HepG2 (cell line): ENCODE measurements at regions not wholly inside any gene's neighbourhood (a gene's known extent, or its start where the extent isn't known, plus 50 kb on each side); places are given as distances from the start of the nearest gene placed in this dataset.

Experiments
- FOXA1 ChIP-seq, 2 experiments: fragments of 450-650 bp in 1 of 2; sonication (generic) in 1 of 2; formaldehyde crosslinking in 1 of 2; IDR thresholded peaks; 2 replicates each; pipeline versions ENCODE4 v1.4.0 to v1.6.1; 2016 to 2020; ENCODE audit warnings: missing genetic modification reagents in 1 of 2
- GPBP1L1 ChIP-seq: sonication (generic); formaldehyde crosslinking; IDR thresholded peaks from 2 replicates; pipeline ENCODE4 v1.5.0; 2020; ENCODE audit warnings: mild to moderate bottlenecking, missing genetic modification reagents
- GTF2F1 ChIP-seq: fragments of 150-350 bp; IDR thresholded peaks from 2 replicates; pipeline ENCODE4 v1.6.1; 2014; ENCODE audit warnings: low read length
- HCFC1 ChIP-seq: fragments of 150-350 bp; IDR thresholded peaks from 2 replicates; pipeline ENCODE4 v1.6.1; 2014; ENCODE audit warnings: low read depth, low read length
- ZNF12 ChIP-seq: sonication (generic); formaldehyde crosslinking; IDR thresholded peaks from 2 replicates; pipeline ENCODE4 v1.5.0; 2020; ENCODE audit warnings: missing genetic modification reagents
- ZNF333 ChIP-seq: sonication (generic); formaldehyde crosslinking; IDR thresholded peaks from 2 replicates; pipeline ENCODE4 v1.4.0; 2020; ENCODE audit warnings: mild to moderate bottlenecking, missing genetic modification reagents, borderline replicate concordance
- TF ChIP-seq, protein P1 (sequence below): sonication (generic); formaldehyde crosslinking; IDR thresholded peaks from 2 replicates; pipeline ENCODE4 v1.4.0; 2020; ENCODE audit warnings: missing genetic modification reagents
- TF ChIP-seq, protein P2 (sequence below): sonication (generic); formaldehyde crosslinking; IDR thresholded peaks from 2 replicates; pipeline ENCODE4 v1.5.0; 2020; ENCODE audit warnings: mild to moderate bottlenecking, missing genetic modification reagents, moderate library complexity
- TF ChIP-seq, protein P3 (sequence below): IDR thresholded peaks from 2 replicates; pipeline ENCODE4 v1.6.1; 2016; ENCODE audit warnings: mild to moderate bottlenecking
- TF ChIP-seq, protein P4 (sequence below): sonication (generic); formaldehyde crosslinking; IDR thresholded peaks from 2 replicates; pipeline ENCODE4 v1.4.0; 2020; ENCODE audit warnings: missing genetic modification reagents

- TF ChIP-seq ZNF333: no peak
- no peak for TF ChIP-seq HCFC1
- TF ChIP-seq, protein P1, sequence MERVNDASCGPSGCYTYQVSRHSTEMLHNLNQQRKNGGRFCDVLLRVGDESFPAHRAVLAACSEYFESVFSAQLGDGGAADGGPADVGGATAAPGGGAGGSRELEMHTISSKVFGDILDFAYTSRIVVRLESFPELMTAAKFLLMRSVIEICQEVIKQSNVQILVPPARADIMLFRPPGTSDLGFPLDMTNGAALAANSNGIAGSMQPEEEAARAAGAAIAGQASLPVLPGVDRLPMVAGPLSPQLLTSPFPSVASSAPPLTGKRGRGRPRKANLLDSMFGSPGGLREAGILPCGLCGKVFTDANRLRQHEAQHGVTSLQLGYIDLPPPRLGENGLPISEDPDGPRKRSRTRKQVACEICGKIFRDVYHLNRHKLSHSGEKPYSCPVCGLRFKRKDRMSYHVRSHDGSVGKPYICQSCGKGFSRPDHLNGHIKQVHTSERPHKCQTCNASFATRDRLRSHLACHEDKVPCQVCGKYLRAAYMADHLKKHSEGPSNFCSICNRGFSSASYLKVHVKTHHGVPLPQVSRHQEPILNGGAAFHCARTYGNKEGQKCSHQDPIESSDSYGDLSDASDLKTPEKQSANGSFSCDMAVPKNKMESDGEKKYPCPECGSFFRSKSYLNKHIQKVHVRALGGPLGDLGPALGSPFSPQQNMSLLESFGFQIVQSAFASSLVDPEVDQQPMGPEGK (CRISPR knock-in tag): no peak
- TF ChIP-seq, protein P2, sequence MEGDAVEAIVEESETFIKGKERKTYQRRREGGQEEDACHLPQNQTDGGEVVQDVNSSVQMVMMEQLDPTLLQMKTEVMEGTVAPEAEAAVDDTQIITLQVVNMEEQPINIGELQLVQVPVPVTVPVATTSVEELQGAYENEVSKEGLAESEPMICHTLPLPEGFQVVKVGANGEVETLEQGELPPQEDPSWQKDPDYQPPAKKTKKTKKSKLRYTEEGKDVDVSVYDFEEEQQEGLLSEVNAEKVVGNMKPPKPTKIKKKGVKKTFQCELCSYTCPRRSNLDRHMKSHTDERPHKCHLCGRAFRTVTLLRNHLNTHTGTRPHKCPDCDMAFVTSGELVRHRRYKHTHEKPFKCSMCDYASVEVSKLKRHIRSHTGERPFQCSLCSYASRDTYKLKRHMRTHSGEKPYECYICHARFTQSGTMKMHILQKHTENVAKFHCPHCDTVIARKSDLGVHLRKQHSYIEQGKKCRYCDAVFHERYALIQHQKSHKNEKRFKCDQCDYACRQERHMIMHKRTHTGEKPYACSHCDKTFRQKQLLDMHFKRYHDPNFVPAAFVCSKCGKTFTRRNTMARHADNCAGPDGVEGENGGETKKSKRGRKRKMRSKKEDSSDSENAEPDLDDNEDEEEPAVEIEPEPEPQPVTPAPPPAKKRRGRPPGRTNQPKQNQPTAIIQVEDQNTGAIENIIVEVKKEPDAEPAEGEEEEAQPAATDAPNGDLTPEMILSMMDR: no peak
- no peak for TF ChIP-seq GPBP1L1 (CRISPR knock-in tag)
- TF ChIP-seq GTF2F1: no peak
- TF ChIP-seq ZNF12 (CRISPR knock-in tag): no peak
- TF ChIP-seq, protein P3, sequence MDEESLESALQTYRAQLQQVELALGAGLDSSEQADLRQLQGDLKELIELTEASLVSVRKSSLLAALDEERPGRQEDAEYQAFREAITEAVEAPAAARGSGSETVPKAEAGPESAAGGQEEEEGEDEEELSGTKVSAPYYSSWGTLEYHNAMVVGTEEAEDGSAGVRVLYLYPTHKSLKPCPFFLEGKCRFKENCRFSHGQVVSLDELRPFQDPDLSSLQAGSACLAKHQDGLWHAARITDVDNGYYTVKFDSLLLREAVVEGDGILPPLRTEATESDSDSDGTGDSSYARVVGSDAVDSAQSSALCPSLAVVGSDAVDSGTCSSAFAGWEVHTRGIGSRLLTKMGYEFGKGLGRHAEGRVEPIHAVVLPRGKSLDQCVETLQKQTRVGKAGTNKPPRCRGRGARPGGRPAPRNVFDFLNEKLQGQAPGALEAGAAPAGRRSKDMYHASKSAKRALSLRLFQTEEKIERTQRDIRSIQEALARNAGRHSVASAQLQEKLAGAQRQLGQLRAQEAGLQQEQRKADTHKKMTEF: no peak
- TF ChIP-seq FOXA1 (IDR thresholded peaks at IDR 0.05): no peak
- TF ChIP-seq FOXA1 (CRISPR knock-in tag; IDR thresholded peaks at IDR 0.05): no peak
- TF ChIP-seq, protein P4, sequence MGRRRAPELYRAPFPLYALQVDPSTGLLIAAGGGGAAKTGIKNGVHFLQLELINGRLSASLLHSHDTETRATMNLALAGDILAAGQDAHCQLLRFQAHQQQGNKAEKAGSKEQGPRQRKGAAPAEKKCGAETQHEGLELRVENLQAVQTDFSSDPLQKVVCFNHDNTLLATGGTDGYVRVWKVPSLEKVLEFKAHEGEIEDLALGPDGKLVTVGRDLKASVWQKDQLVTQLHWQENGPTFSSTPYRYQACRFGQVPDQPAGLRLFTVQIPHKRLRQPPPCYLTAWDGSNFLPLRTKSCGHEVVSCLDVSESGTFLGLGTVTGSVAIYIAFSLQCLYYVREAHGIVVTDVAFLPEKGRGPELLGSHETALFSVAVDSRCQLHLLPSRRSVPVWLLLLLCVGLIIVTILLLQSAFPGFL (CRISPR knock-in tag): no peak
Observed at GRCh38 chr12:127101076-127101475, 1165.9 kb upstream of the TMEM132C start.
